ENCODE measurements at regions not wholly inside any gene's neighbourhood (a gene's known extent, or its start where the extent isn't known, plus 50 kb on each side); places are given as distances from the start of the nearest gene placed in this dataset.

DNA sequence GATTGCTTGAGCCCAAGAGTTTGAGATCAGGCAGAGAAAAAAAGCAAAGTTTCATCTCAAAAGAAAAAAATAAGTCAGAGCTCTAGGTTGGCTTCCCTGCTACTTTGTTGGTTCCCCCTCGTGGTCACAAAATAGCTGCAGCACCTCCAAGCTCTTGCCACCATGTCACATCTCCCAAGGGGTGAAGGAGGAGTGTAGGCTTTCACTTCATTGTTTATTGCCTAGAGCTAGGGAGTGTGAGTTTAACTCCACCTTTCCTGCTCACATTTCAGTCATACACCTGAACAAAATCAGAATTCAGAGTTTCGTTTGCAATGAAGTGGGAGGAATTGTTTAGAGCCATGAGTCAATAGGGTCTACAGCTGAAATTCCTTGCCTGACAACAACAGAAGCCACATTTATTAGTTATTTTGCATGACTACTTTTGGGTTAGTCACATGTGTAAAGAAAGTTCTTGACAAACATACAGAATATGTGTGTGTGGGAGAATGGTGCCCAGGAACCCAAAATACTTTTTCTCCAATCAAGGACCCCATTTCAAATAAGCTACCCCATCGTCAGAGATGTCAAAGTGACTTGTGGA lies 56.2 kb upstream of the UFL1 start:
- DNase-seq (ENCODE audit: low read depth): no peak

DNA sequence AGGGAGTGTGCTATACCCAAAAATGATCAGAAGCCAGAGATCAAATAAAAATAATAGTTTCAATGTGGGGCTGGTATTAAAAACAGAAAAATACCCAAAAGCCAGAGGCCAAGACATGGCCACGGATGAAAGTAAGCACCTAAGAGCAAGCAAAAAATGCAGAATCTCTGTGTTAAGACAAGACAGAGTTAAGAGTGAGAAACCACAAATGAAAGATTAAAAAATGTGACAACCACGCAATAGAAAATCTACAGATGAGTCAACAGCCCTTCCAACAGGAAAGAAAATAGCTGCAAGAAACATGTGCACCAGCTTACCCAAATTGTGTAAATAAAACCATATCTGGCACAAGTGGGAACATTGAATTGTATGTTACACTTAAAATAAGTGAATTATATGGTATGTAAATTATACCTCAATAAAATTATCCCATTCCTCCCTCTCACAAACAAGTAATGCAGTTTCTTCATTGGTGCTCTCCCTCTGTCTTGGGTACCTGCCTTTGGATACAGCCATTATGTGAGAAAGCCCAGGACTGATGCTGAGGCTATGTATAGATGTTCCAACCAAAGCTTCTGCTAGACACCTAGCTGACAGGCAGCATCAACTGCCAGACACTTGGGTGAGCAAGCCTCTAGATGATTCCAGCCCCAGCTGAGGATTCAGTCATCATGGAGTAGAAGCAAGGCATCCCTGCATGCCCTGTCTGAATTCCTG lies 55.3 kb upstream of the UFL1 start:
- DNase-seq (ENCODE audit: low read depth): no peak

DNA sequence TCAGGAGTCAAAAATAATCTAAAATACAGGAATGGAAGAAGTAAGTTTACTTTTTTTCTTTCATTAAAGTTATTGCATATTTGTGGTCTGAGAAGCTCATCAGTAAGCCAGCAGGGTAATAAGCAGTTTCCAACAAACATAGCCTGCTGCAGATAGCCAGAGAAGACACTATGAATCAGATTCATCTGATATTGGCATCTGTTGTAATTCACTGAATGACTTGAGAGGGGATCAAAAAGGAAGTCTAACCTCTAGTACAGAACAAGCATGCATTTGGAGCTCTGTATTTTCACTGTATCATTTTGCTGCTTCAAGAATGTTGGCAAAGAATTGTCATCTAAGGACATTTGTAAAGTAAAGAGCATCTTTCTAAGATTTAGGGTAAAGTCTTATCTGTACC lies 53.8 kb upstream of the UFL1 start:
- DNase-seq (ENCODE audit: low read depth): no peak

DNA sequence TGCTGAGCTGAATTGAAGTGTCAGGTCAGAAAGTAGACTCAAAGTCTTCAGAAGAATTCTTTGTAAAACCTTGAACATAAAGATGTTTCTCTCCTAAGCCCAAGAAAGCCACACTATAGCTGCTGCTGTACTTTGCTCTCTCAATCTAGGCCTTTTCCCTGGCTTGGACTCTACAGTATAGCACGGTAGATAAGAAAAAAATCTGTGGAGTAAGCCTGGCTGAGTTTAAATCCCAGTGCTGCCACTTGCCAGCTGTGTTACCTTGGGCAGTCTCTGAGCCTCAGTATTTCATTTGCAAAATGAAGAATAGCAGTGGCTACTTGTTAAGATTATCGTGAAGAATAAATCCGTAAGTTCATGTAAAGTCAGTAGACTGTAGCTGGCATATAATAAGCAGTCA lies 53.3 kb upstream of the UFL1 start:
- no peak for DNase-seq (ENCODE audit: low read depth)

DNA sequence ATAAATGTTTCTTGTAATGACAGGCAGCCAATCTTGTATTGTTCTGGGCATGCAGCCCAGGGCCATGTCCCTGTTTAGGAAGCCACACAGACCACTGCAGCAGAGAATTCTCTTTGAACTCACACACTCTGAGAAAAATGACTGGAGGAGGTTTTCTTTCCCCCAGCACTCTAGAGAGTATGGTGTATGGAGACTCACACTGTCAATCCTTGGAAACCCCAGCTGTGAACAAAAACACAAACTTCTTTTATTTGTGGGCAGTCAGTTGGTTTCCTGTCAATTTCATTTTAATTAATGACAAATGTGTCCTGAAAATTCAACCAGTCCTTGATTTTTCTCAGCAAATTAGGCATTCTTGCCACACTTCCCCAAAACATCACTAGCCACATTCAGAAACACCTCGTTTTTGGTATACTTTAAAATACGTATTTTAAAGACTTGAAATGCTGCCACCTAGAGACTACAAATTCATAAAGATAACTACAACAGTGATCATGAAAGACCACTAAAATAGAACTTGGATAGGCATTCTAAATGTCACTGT lies 52.9 kb upstream of the UFL1 start:
- no peak for DNase-seq (ENCODE audit: low read depth)

DNA sequence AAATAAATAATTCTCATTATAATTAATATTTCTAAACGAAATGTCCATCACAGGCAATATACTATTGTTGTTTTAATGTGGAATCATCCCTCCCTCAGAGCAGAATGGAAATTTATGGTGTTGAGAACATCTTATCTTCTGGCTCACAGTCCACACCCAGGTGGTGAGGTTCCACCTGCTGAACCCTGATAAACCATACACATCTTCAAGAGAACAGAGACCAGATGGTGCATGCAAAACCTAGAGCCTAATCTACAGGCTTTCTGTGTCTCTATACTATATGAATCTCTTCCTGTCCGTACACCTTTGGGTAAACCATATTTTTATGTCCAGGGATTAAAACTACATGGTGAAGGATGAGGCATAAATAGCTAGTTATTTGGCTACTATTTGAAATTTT lies 52.3 kb upstream of the UFL1 start:
- no peak for DNase-seq (ENCODE audit: low read depth)

DNA sequence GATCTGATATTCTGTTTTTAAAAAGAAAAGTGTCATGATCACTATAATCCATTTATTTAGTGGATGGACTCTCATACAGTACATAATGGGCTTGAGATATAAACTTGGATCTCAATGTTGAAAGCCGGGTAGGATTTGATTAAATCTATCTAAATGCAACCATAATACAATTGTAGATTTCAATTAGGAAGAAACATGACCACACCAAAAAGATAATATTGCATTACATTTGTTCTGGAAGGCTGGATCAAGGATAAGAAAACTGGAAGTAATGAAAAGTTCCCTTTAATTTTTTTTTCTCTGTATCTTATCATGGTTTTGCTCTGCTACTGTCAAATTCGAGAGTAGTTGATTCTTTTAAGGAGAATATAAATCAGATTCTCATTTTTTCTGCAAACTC lies 51.3 kb upstream of the UFL1 start:
- no peak for DNase-seq (ENCODE audit: low read depth)
